AG04450 (cell line): ENCODE measurements at regions not wholly inside any gene's neighbourhood (a gene's known extent, or its start where the extent isn't known, plus 50 kb on each side); places are given as distances from the start of the nearest gene placed in this dataset.

Experiments used
- CTCF ChIA-PET: fragments of 300-600, 350-600 bp; formaldehyde crosslinking; extraction: SDS; loops from one replicate; lab custom pipeline; 2022; ENCODE audit warnings: antibody characterized with exemption, inconsistent platforms; lab: Charles Lee
- POLR2A ChIA-PET: fragments of 350-600 bp; formaldehyde crosslinking; extraction: SDS; loops from one replicate; lab custom pipeline; 2021; ENCODE audit warnings: antibody characterized with exemption, inconsistent platforms; lab: Yijun Ruan, JAX
- DNase-seq: peaks from one replicate; pipeline ENCODE4 v3.0.0-alpha.2; 2011; ENCODE audit warnings: low read depth, low spot score
- H3K27ac ChIP-seq: one replicate; pipeline ENCODE4 v1.5.1; 2012; ENCODE audit warnings: low read depth, low read length, control low read depth
- H3K27me3 ChIP-seq: one replicate; pipeline ENCODE4 v1.6.0; 2012; ENCODE audit warnings: low read length; ENCODE audit not compliant: control insufficient read depth, insufficient read depth
- H3K4me3 ChIP-seq: 2 replicates; pipeline ENCODE4 v1.5.1; 2011; ENCODE audit warnings: mild to moderate bottlenecking, low read depth, low read length, control low read depth
- H3K9me3 ChIP-seq: 2 replicates; pipeline ENCODE4 v1.5.1; 2012; ENCODE audit warnings: low read length; ENCODE audit not compliant: control insufficient read depth, insufficient read depth
- TF ChIP-seq, protein P1 (sequence below): IDR thresholded peaks from 2 replicates; pipeline ENCODE4 v1.5.1; 2011; ENCODE audit warnings: low read depth, low read length, control low read depth, inconsistent platforms

DNA sequence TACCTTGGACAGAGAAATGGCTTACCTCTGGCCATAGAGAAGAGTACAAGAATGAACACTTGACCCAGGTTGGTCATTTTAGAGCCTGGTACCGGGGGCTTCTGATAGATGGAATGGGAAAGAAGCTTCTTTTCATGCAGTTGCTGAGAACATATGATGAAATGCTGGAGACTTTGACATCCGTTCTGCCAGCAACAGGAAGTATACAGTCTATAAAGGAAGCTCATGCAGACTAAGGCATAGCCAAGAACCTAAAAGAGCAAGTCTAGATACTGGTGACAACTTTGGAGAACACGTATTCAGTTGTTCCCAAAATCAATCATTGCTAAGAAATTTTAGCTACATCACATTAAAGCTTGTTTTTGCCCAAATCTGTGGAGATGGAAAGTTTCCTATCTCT, 894.6 kb downstream of the METTL15 start:
- Histone ChIP-seq H3K4me3 (no peak overlapping the region), H3K27me3 (no peaks in the 10 kb centered on the region), H3K27ac (no peak overlapping the region), H3K9me3 (no peaks in the 10 kb centered on the region)
- ChIA-PET CTCF (interaction anchor here (0.8 kb wide), 1 partner anchor 26 kb away, joined by 3 read pairs; no protein-coding TSS in a partner anchor), POLR2A (no interaction called here)
- TF ChIP-seq, protein P1, sequence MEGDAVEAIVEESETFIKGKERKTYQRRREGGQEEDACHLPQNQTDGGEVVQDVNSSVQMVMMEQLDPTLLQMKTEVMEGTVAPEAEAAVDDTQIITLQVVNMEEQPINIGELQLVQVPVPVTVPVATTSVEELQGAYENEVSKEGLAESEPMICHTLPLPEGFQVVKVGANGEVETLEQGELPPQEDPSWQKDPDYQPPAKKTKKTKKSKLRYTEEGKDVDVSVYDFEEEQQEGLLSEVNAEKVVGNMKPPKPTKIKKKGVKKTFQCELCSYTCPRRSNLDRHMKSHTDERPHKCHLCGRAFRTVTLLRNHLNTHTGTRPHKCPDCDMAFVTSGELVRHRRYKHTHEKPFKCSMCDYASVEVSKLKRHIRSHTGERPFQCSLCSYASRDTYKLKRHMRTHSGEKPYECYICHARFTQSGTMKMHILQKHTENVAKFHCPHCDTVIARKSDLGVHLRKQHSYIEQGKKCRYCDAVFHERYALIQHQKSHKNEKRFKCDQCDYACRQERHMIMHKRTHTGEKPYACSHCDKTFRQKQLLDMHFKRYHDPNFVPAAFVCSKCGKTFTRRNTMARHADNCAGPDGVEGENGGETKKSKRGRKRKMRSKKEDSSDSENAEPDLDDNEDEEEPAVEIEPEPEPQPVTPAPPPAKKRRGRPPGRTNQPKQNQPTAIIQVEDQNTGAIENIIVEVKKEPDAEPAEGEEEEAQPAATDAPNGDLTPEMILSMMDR, result no peak
- DNase-seq, result no peak

DNA sequence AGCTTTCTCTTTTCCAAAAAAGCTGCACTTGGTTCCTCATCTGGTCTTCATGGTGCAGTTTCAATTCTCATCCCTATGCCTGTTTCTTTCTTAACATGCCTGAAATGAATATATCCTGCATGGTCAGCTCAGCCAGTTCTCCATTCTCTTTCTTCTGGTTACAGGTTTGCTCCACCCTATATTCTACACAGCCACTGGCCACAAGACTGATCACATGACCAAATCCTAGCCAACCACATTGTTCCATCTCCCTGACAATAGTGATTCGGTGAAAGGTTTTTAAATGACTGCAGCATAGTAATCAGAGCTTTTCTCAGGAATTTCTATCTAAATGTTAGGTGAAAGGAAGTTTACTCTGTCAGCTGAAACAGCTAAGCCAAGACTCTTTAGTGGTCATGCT, 891.4 kb downstream of the METTL15 start:
- ChIA-PET CTCF (interaction anchor here (0.6 to 2.6 kb wide), 4 partner anchors 19 to 1514 kb away, joined by 4 to 9 read pairs (median 6); no protein-coding TSS in a partner anchor), POLR2A (no interaction called here)
- Histone ChIP-seq H3K27ac (no peak overlapping the region), H3K9me3 (no peaks in the 10 kb centered on the region), H3K4me3 (no peak overlapping the region), H3K27me3 (no peaks in the 10 kb centered on the region)
- no peak for DNase-seq
- TF ChIP-seq, protein P1, result no peak

DNA sequence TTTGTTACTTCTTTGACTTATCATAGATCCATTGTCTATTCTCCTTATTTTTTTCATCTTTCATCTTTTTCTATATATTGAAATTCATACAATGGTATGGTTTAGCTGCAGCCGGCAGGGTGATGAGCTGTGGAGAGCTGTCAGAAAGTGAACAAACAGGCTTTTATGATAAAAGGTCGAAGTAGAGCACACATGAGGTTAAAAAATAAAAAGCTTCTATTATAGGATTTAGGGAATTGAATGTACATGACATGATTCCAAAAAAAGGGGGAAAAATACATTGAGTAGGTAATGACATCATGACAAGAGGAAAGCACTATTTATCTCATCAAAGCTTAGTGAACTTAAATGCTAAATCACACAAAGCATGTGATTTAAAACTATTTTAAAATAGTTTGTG, 884.8 kb downstream of the METTL15 start:
- POLR2A ChIA-PET, result no interaction called here

DNA sequence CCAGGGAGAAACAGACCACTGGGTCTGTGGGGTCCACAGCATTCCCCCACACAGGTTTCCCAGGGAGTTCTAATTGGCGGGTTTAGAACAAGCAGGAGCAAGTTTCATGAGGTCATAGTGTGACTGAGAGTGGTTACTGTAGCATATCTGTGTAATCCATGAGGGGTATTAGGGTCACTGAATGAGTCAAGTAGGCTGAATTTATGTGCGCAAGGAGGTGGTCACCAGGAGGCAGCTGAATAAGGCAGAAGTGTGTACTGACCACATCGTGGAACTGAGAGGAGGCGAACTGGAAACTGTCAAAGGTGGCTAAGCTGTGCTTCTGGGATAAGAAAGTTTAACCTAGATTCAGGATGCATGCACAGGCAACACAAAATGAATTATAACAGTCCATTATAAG, 876.0 kb downstream of the METTL15 start:
- H3K27me3 ChIP-seq, result no peaks in the 10 kb centered on the region
- TF ChIP-seq, protein P1, result no peak
- POLR2A ChIA-PET, result no interaction called here
- H3K9me3 ChIP-seq, result no peaks in the 10 kb centered on the region
- CTCF ChIA-PET, result no interaction called here
- no peak for DNase-seq
- H3K4me3 ChIP-seq, result no peak overlapping the region
- no peak overlapping the region for H3K27ac ChIP-seq

More for the DNA sequence above, 884.8 kb downstream of the METTL15 start:
- no peaks in the 10 kb centered on the region for H3K9me3 ChIP-seq
- TF ChIP-seq, protein P1, result no peak
- H3K27ac ChIP-seq, result no peak overlapping the region
- CTCF ChIA-PET, result no interaction called here
- H3K4me3 ChIP-seq, result no peak overlapping the region
- no peaks in the 10 kb centered on the region for H3K27me3 ChIP-seq
- no peak for DNase-seq

DNA sequence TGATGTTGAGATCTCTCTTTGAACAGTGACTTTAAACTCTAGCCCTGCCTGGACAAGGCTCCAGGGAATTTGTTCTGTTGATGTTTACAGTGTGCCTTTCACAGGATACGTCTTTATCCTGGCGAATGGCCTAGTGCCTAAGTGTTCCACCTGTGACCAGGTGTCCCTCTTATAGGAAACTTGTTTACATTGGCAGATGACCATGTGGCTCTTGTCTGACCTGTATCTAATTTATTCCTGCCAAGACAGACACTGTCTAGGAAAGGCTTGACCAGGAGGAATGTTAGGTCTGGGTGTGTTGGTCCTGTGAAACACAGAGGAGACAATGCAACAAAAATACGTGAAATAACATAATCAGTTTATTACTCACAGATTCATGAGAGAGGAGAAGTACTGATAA, 875.6 kb downstream of the METTL15 start:
- no peaks in the 10 kb centered on the region for H3K9me3 ChIP-seq
- CTCF ChIA-PET, result no interaction called here
- no peak for DNase-seq
- no peak overlapping the region for H3K4me3 ChIP-seq
- H3K27me3 ChIP-seq, result no peaks in the 10 kb centered on the region
- no peak overlapping the region for H3K27ac ChIP-seq
- TF ChIP-seq, protein P1, result no peak
- POLR2A ChIA-PET, result no interaction called here
